Panc1 (cell line): ENCODE measurements at regions not wholly inside any gene's neighbourhood (a gene's known extent, or its start where the extent isn't known, plus 50 kb on each side); places are given as distances from the start of the nearest gene placed in this dataset.

Experiments used
- ATAC-seq: fragments of 200-7000 bp; cut with Tn5 transposase; 2 replicates; pipeline ENCODE4 v1.9.1; 2020; ENCODE audit warnings: mild to moderate bottlenecking, moderate library complexity
- BruUV-seq: library from RNA; stranded (reverse); fragments of 400-500 nt; replicated peaks from 2 replicates; lab custom pipeline; 2021; lab: Mats Ljungman, UMichigan
- CTCF ChIA-PET: fragments of 300-600 bp; sonication (Branson Sonifier 250); formaldehyde crosslinking; loops from one replicate; lab custom pipeline; 2022; ENCODE audit warnings: antibody characterized with exemption; lab: Charles Lee
- POLR2A ChIA-PET: fragments of 300-600 bp; sonication (Branson Sonifier 250); formaldehyde crosslinking; loops from one replicate; lab custom pipeline; 2022; ENCODE audit warnings: antibody characterized with exemption; lab: Charles Lee
- DNase-seq: peaks from one replicate; pipeline ENCODE4 v3.0.0-alpha.2; 2010; ENCODE audit warnings: low read depth, low spot score
- H3K27ac ChIP-seq: 2 replicates; pipeline ENCODE4 v1.5.1; 2011; ENCODE audit warnings: mild to moderate bottlenecking, low read length, inconsistent platforms
- H3K27me3 ChIP-seq: fragments of 200-500 bp; sonication (Bioruptor generic); 2 replicates; pipeline ENCODE4 v1.6.0; 2014; ENCODE audit warnings: low read length, inconsistent platforms; ENCODE audit not compliant: control insufficient read depth, insufficient read depth
- H3K36me3 ChIP-seq: fragments of 200-500 bp; sonication (Bioruptor generic); 2 replicates; pipeline ENCODE4 v1.5.1; 2014; ENCODE audit warnings: inconsistent platforms, mild to moderate bottlenecking, low read length, moderate library complexity; ENCODE audit not compliant: control insufficient read depth, insufficient read depth
- H3K4me1 ChIP-seq: 2 replicates; pipeline ENCODE4 v1.5.1; 2011; ENCODE audit warnings: inconsistent platforms, mild to moderate bottlenecking, low read length, moderate library complexity; ENCODE audit not compliant: control insufficient read depth, insufficient read depth
- H3K4me3 ChIP-seq, 2 experiments: 2 replicates each; pipeline ENCODE4 v1.5.1; 2011 to 2012; ENCODE audit warnings: low read depth in 2 of 2, low read length in 2 of 2, mild to moderate bottlenecking in 2 of 2, inconsistent platforms in 1 of 2, moderate library complexity in 1 of 2
- H3K9me3 ChIP-seq: fragments of 200-500 bp; sonication (Bioruptor generic); 2 replicates; pipeline ENCODE4 v1.5.1; 2014; ENCODE audit warnings: low read depth, mild to moderate bottlenecking, inconsistent platforms, low read length, moderate library complexity; ENCODE audit not compliant: control insufficient read depth, insufficient read depth
- CTCF ChIP-seq: fragments of 450-650 bp; IDR thresholded peaks from 2 replicates; pipeline ENCODE4 v1.5.1; 2017; ENCODE audit warnings: mild to moderate bottlenecking
- POLR2AphosphoS5 ChIP-seq: IDR thresholded peaks from 2 replicates; pipeline ENCODE4 v1.6.1; 2012; ENCODE audit warnings: mild to moderate bottlenecking, low read depth, low read length, moderate library complexity
- REST ChIP-seq, 2 experiments: IDR thresholded peaks; 2 replicates each; pipeline ENCODE4 v1.6.1; 2011 to 2012; ENCODE audit warnings: low read depth in 2 of 2, control low read depth in 1 of 2, low read length in 1 of 2, mild to moderate bottlenecking in 1 of 2, moderate library complexity in 1 of 2; ENCODE audit not compliant: insufficient read depth in 1 of 2
- SIN3A ChIP-seq: IDR thresholded peaks from 2 replicates; pipeline ENCODE4 v1.6.1; 2012; ENCODE audit warnings: low read depth, mild to moderate bottlenecking, low read length, moderate library complexity, borderline replicate concordance; ENCODE audit not compliant: insufficient read depth
- TCF7L2 ChIP-seq: IDR thresholded peaks from 2 replicates; pipeline ENCODE4 v1.6.1; 2011; ENCODE audit warnings: mild to moderate bottlenecking, low read depth, low read length, inconsistent platforms
- in situ Hi-C: cut with HindIII; loops from 2 replicates; pipeline ENCODE4 v1.10.0; 2016; ENCODE audit warnings: low sequenced_read_pairs, low pct_unique_long_range_greater_than_20kb
- intact Hi-C: fragments of 100-400 bp; cut with micrococcal nuclease; formaldehyde crosslinking; loops from one replicate; pipeline ENCODE4 v1.10.0; 2022; ENCODE audit not compliant: unreplicated experiment

- TF ChIP-seq CTCF (no peak), POLR2AphosphoS5 (no peak), SIN3A (no peak), TCF7L2 (no peak), REST (IDR thresholded peaks at IDR 0.05; ENCODE audit: insufficient read depth in 1 of 2, low read depth in 2 of 2, low read length in 1 of 2) (no peak)
- DNase-seq (no peak), ATAC-seq (no peak)
- Histone ChIP-seq H3K9me3 (no peaks in the 10 kb centered on the region), H3K4me3 (no peak overlapping the region), H3K36me3 (no peaks in the 10 kb centered on the region), H3K27ac (no peak overlapping the region), H3K4me1 (no peaks in the 10 kb centered on the region), H3K27me3 (no peaks in the 10 kb centered on the region)
- no TSS peak for BruUV-seq
- in situ Hi-C loops, result no loop called here
- ChIA-PET POLR2A (no interaction called here), CTCF (no interaction called here)
- intact Hi-C loops, result no loop called here
Observed at GRCh38 chr12:28948685-28949084, 200.4 kb upstream of the FAR2 start.

GRCh38 chr12:28949184-28949583, 199.9 kb upstream of the FAR2 start:
- in situ Hi-C loops, result no loop called here
- TF ChIP-seq SIN3A (no peak), CTCF (no peak), TCF7L2 (no peak), REST (IDR thresholded peaks at IDR 0.05; ENCODE audit: insufficient read depth in 1 of 2, low read depth in 2 of 2, low read length in 1 of 2) (no peak), POLR2AphosphoS5 (no peak)
- Histone ChIP-seq H3K27ac (no peak overlapping the region), H3K27me3 (no peaks in the 10 kb centered on the region), H3K9me3 (no peaks in the 10 kb centered on the region), H3K4me3 (no peak overlapping the region), H3K4me1 (no peaks in the 10 kb centered on the region), H3K36me3 (no peaks in the 10 kb centered on the region)
- POLR2A ChIA-PET, result no interaction called here
- DNase-seq, result no peak
- CTCF ChIA-PET, result no interaction called here
- intact Hi-C loops, result no loop called here
- ATAC-seq, result no peak
- BruUV-seq, result no TSS peak
